WI38 (cell line): ENCODE measurements at regions not wholly inside any gene's neighbourhood (a gene's known extent, or its start where the extent isn't known, plus 50 kb on each side); places are given as distances from the start of the nearest gene placed in this dataset.

Experiments
- H3K4me3 ChIP-seq: 2 replicates; pipeline ENCODE4 v1.5.1; 2011; ENCODE audit warnings: low read depth, mild to moderate bottlenecking, control low read depth, low read length
- CTCF ChIP-seq: IDR thresholded peaks from 2 replicates; pipeline ENCODE4 v1.5.1; 2012; ENCODE audit warnings: low read depth, mild to moderate bottlenecking, control low read depth, low read length

GRCh38 chr4:112770114-112770513 is 133.2 kb downstream of the LARP7 start:
- TF ChIP-seq CTCF: no peak
- H3K4me3 ChIP-seq: no peak overlapping the region

- no peak for TF ChIP-seq CTCF
- no peak overlapping the region for H3K4me3 ChIP-seq
These were observed 138.9 kb downstream of the LARP7 start for GRCh38 chr4:112775801-112776200.

GRCh38 chr4:112776535-112776934 is 139.6 kb downstream of the LARP7 start:
- no peak overlapping the region for H3K4me3 ChIP-seq

GRCh38 chr4:112778520-112778919 is 141.6 kb downstream of the LARP7 start:
- H3K4me3 ChIP-seq: no peak overlapping the region
- TF ChIP-seq CTCF: no peak

More at GRCh38 chr4:112776535-112776934, 139.6 kb downstream of the LARP7 start:
- TF ChIP-seq CTCF: no peak

GRCh38 chr4:112793033-112793432 is 156.1 kb downstream of the LARP7 start:
- no peak for TF ChIP-seq CTCF
- no peak overlapping the region for H3K4me3 ChIP-seq

GRCh38 chr4:112800001-112800400 is 163.1 kb downstream of the LARP7 start:
- H3K4me3 ChIP-seq: no peak overlapping the region
- no peak for TF ChIP-seq CTCF

GRCh38 chr4:112801341-112801740 is 164.4 kb downstream of the LARP7 start:
- TF ChIP-seq CTCF: no peak
- H3K4me3 ChIP-seq: no peak overlapping the region
